ENCODE measurements at regions not wholly inside any gene's neighbourhood (a gene's known extent, or its start where the extent isn't known, plus 50 kb on each side); places are given as distances from the start of the nearest gene placed in this dataset.

GRCh38 chr4:145307120-145307519, 126.7 kb upstream of the OTUD4 start:
- Histone ChIP-seq H4K20me1 (ENCODE audit: control insufficient read depth, insufficient read depth, insufficient read length) (no peaks in the 10 kb centered on the region), H3K27me3 (ENCODE audit: insufficient read depth, low read length) (no peaks in the 10 kb centered on the region), H2AK5ac (ENCODE audit: insufficient read length, low read length) (no peak overlapping the region), H3K9me3 (ENCODE audit: control insufficient read depth, low read depth, low read length) (no peaks in the 10 kb centered on the region), H3T11ph (ENCODE audit: low read length) (no peak overlapping the region), H4K8ac (replicated peaks; ENCODE audit: insufficient read length, low read depth, low read length) (no peak overlapping the region), H2BK20ac (ENCODE audit: low read depth, low read length, poor library complexity, severe bottlenecking) (no peak overlapping the region), H3K23me2 (ENCODE audit: insufficient read length, low read depth, low read length, poor library complexity, severe bottlenecking) (no peaks in the 10 kb centered on the region), H3K79me1 (ENCODE audit: insufficient read depth, low read depth, low read length, poor library complexity, severe bottlenecking) (no peaks in the 10 kb centered on the region), H4K91ac (ENCODE audit: insufficient read length, low read depth, low read length) (no peak overlapping the region), H3K27ac (ENCODE audit: insufficient read length, low read depth, low read length) (no peak overlapping the region), H3K79me2 (ENCODE audit: insufficient read depth, low read length) (no peaks in the 10 kb centered on the region), H3K4ac (ENCODE audit: low read depth, low read length) (no peak overlapping the region), H3K18ac (ENCODE audit: insufficient read length, low read depth, low read length) (no peak overlapping the region), H3K4me2 (ENCODE audit: insufficient read depth, insufficient read length, low read length) (no peak overlapping the region), H2BK5ac (ENCODE audit: insufficient read length, low read length) (no peak overlapping the region), H4K5ac (ENCODE audit: insufficient read length, low read depth, low read length) (no peak overlapping the region), H3K9ac (ENCODE audit: extremely low read depth, insufficient read length, low read length) (no peak overlapping the region), H3K56ac (ENCODE audit: insufficient read length, low read depth, low read length) (no peak overlapping the region), H2BK12ac (ENCODE audit: insufficient read length, low read depth, low read length) (no peak overlapping the region), H2BK120ac (ENCODE audit: low read depth, low read length, poor library complexity, severe bottlenecking) (no peak overlapping the region), H3K4me1 (ENCODE audit: insufficient read depth, low read length) (no peaks in the 10 kb centered on the region), H2BK15ac (ENCODE audit: low read depth, low read length) (no peak overlapping the region), H3K14ac (ENCODE audit: insufficient read depth, low read length) (no peak overlapping the region), H3K23ac (ENCODE audit: insufficient read length, low read depth, low read length) (no peak overlapping the region), H2AFZ (ENCODE audit: low read length) (no peak overlapping the region)
- Mint-ChIP-seq H3K27ac (no peak overlapping the region; a peak in 1 of 7 replicates), H3K36me3 (ENCODE audit: insufficient read depth in 1 of 3, low read depth in 3 of 3) (no peaks in the 10 kb centered on the region), H3K4me1 (no peaks in the 10 kb centered on the region), H3K9me3 (no peaks in the 10 kb centered on the region), H3K4me3 (no peak overlapping the region), H3K27me3 (ENCODE audit: low read depth) (no peaks in the 10 kb centered on the region)
- TF ChIP-seq CTCF (conservative IDR thresholded peaks at IDR 0.05) = no peak
- WGBS (ENCODE audit: extremely low coverage, insufficient read length, low lambda C conversion rate) = no CpG with 5 or more reads among the region's 1 CpG
- DNase-seq = no peak
